Endothelial cell of umbilical vein (primary cell): ENCODE measurements at regions not wholly inside any gene's neighbourhood (a gene's known extent, or its start where the extent isn't known, plus 50 kb on each side); places are given as distances from the start of the nearest gene placed in this dataset.

Source experiments
- FOS ChIP-seq: IDR thresholded peaks from 2 replicates; pipeline ENCODE4 v1.6.1; 2011; ENCODE audit warnings: mild to moderate bottlenecking, low read length, moderate library complexity, borderline replicate concordance; ENCODE audit not compliant: insufficient read depth
- JUN ChIP-seq: IDR thresholded peaks from 2 replicates; pipeline ENCODE4 v1.6.1; 2011; ENCODE audit warnings: borderline replicate concordance, low read depth; ENCODE audit not compliant: insufficient read length, insufficient read depth
- POLR2A ChIP-seq: IDR thresholded peaks from 2 replicates; pipeline ENCODE4 v1.6.1; 2012; ENCODE audit warnings: low read depth, mild to moderate bottlenecking, control low read depth, low read length
- POLR2AphosphoS5 ChIP-seq: IDR thresholded peaks from 2 replicates; pipeline ENCODE4 v1.6.1; 2012; ENCODE audit warnings: low read depth, mild to moderate bottlenecking, control low read depth, low read length, moderate library complexity; ENCODE audit not compliant: insufficient read depth
- TF ChIP-seq, protein P1 (sequence below), 2 donors: IDR thresholded peaks; 1 replicate in 1 of 2; 2 replicates in 1 of 2; pipeline ENCODE4 v1.5.1; 2011; ENCODE audit warnings: low read length in 2 of 2, mild to moderate bottlenecking in 2 of 2, moderate library complexity in 2 of 2, control low read depth in 1 of 2, inconsistent platforms in 1 of 2, low read depth in 1 of 2; ENCODE audit not compliant: insufficient read depth in 1 of 2; ENCODE audit errors: extremely low read depth in 1 of 2
- TF ChIP-seq, protein P2 (sequence below): IDR thresholded peaks from 2 replicates; pipeline ENCODE4 v1.6.1; 2011; ENCODE audit not compliant: insufficient read depth, insufficient read length

DNA sequence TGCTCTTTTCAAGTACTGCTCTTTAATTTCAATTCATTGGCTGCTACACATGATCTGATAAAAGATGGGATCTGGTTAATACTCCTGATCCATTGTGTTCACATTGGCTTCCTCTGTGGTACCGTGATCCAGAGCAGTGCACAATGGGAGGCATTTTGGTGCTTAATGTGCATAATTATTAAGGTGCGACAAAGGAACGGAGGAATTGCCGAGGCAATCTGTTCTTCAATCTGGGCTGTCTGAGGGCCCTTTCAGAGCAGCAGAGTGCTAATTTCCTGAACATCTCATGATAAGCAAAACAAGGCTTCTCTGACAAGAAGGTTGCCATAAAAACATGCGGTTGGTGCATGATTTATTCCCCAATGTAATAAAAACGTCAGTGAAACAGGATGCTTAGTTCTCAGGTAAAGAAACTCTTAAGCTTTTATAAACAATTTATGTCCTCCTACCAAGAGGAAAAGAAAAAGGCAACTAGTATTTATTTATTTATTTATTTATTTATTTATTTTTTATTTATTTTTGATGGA, 64.0 kb upstream of the EPHA3 start:
- TF ChIP-seq, protein P1, sequence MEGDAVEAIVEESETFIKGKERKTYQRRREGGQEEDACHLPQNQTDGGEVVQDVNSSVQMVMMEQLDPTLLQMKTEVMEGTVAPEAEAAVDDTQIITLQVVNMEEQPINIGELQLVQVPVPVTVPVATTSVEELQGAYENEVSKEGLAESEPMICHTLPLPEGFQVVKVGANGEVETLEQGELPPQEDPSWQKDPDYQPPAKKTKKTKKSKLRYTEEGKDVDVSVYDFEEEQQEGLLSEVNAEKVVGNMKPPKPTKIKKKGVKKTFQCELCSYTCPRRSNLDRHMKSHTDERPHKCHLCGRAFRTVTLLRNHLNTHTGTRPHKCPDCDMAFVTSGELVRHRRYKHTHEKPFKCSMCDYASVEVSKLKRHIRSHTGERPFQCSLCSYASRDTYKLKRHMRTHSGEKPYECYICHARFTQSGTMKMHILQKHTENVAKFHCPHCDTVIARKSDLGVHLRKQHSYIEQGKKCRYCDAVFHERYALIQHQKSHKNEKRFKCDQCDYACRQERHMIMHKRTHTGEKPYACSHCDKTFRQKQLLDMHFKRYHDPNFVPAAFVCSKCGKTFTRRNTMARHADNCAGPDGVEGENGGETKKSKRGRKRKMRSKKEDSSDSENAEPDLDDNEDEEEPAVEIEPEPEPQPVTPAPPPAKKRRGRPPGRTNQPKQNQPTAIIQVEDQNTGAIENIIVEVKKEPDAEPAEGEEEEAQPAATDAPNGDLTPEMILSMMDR (IDR thresholded peaks at IDR 0.05; ENCODE audit: extremely low read depth in 1 of 2, insufficient read depth in 1 of 2, low read depth in 1 of 2, low read length in 2 of 2) = no peak
- TF ChIP-seq FOS = no peak
- no peak for TF ChIP-seq POLR2A
- TF ChIP-seq, protein P2, sequence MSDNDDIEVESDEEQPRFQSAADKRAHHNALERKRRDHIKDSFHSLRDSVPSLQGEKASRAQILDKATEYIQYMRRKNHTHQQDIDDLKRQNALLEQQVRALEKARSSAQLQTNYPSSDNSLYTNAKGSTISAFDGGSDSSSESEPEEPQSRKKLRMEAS = no peak
- no peak for TF ChIP-seq POLR2AphosphoS5
- TF ChIP-seq JUN = no peak
